ENCODE measurements at regions not wholly inside any gene's neighbourhood (a gene's known extent, or its start where the extent isn't known, plus 50 kb on each side); places are given as distances from the start of the nearest gene placed in this dataset.

GRCh38 chr9:124206391-124206790 is 51.4 kb upstream of the NEK6 start:
- TF ChIP-seq CTCF (optimal IDR thresholded peaks at IDR 0.05 in 1 of 3, IDR thresholded peaks at IDR 0.05 in 1 of 3, conservative IDR thresholded peaks at IDR 0.05 in 1 of 3; ENCODE audit: extremely low read depth in 1 of 3, insufficient read depth in 2 of 3, low read length in 3 of 3) (no peak), EZH2 (IDR thresholded peaks at IDR 0.05; ENCODE audit: low read length) (no peak)

All from keratinocyte (primary cell).